ENCODE measurements at regions not wholly inside any gene's neighbourhood (a gene's known extent, or its start where the extent isn't known, plus 50 kb on each side); places are given as distances from the start of the nearest gene placed in this dataset.

DNA sequence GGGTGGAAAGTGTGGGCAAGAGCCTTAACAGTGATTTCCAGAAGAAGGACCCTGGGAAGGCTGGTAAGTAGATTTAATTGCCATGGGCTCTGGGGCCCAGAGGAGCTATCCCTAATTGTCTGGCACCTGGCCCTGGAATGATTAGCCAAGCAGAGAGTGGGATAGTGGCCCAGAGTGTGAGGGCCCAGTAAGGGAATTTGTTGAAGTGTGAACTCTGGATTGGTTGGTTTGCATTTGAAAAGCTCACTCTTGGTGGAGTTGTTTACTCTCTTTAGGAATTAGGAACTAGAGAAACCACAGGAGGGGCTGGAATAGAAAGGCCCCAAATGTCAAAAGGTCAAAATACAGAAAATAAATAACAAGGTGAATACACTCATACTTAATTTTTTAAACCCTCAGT, 207.1 kb downstream of the GABRG2 start:
- no peak for TF ChIP-seq CTCF (IDR thresholded peaks at IDR 0.05)
- TF ChIP-seq POLR2A (IDR thresholded peaks at IDR 0.05), result no peak
- no peak for TF ChIP-seq EP300 (IDR thresholded peaks at IDR 0.05)
